SH-SY5Y (cell line): ENCODE measurements at regions not wholly inside any gene's neighbourhood (a gene's known extent, or its start where the extent isn't known, plus 50 kb on each side); places are given as distances from the start of the nearest gene placed in this dataset.

Experiments
- GATA2 ChIP-seq: IDR thresholded peaks from 2 replicates; pipeline ENCODE4 v1.6.1; 2011; ENCODE audit warnings: mild to moderate bottlenecking, low read depth, low read length
- GATA3 ChIP-seq: IDR thresholded peaks from 2 replicates; pipeline ENCODE4 v1.6.1; 2011; ENCODE audit warnings: low read depth, mild to moderate bottlenecking, low read length, moderate library complexity

DNA sequence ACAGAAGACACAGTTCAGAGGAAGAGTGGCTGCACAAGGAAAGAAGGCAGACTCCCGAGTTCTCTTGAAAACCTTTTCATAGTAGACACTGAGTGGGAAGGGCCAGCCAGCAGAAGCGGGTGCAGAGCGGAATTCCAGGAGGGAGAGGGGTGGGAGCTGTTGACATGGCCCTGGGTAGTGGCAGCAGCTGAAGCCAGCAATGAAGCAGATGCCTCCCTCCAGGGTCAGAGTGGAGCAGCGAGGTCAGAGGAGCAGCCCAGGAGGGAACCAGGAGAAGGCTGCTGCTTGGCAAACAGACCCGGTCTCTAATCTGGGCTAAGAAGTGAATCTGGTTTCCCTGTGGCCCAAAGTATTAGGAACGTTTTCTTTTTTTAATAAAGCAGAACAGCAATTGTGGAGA lies 73.9 kb upstream of the SPATA13 start:
- no peak for TF ChIP-seq GATA3
- no peak for TF ChIP-seq GATA2

DNA sequence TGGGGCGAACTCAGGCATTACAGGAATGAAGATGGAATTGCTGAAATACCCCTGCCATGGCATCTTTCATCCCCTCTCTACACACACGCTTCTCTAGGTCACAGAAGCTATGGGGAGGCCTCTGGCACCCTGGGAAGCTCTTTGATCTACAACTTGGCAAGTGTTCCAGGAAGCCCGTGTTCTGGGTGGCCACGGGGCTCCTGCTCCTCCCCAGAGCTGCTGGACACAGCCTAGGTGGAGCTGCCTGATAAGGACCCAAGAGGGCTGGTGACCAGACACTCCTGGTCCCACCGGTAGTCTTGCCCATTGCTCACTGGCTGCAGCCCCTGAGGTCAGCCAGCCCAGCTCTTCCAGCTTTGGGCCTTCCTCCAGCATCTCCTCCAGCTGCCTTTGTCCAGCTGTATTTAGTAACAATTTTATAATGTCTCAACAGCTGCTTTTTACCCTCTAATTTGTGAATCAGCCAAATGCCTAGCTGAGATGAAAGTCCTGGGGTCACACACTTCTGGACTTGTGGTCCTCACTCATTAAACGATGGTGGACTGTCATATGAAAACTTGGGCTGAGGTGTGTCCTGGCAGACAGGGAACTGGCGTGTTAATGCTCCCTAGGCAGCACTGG lies 72.8 kb upstream of the SPATA13 start:
- no peak for TF ChIP-seq GATA2
- TF ChIP-seq GATA3 = no peak

DNA sequence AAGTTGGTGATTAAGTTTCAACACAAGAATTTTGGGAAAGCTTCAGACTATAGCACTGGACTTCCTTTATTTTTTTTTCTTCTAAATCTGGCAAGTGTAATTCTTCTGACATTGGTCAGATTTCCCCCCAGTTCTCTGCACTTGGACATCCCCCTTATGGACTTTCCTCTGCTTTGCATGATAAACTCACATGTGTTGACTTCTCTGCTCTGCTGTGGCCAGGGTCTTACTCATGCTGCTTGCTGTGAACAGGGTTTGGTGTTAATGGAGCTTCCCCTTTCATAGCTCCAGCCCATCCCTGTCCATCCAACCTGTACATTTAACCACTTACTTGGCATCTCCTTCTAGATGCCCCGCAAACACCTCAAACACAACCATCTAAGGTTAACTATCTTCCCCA lies 70.5 kb upstream of the SPATA13 start:
- TF ChIP-seq GATA2 (no peak), GATA3 (no peak)

DNA sequence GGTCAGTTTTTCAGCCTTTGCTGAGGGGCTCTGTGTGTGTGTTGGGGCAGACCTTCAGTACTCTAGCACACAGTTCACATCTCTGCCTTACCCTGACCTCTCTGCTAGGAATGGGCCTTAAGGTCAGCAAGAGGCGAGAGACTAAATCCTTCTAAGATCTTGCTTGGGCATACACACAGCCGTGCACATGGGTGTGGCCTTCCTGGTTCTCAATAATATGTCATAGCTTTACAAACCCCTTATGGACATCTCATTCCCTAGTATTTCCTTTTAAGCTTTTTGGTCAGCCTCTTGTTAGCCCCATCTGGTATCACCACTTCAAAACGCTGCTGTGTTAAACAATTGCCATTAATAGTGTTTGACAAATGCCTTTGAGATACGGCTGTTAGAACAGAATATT lies 69.4 kb upstream of the SPATA13 start:
- TF ChIP-seq GATA3 (no peak), GATA2 (no peak)

DNA sequence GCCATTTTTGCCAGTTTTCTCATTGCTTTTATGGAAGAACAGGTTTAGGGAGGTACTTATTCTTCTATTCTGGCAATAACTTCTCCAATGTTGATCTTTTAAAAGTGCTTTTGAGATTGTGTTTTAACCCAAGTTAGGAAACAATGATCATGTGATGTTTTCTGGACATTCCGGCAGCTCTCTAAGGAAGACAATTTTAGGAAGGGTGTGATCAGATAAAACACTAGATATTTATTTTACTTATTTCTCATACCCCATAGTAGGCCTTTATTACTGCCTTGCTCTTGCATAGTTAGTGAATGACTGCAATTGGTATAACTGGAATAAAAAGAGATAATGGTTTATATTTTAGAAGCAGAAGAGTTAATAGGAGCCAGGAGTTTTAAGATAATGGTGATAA lies 68.4 kb upstream of the SPATA13 start:
- TF ChIP-seq GATA3 (no peak), GATA2 (no peak)

DNA sequence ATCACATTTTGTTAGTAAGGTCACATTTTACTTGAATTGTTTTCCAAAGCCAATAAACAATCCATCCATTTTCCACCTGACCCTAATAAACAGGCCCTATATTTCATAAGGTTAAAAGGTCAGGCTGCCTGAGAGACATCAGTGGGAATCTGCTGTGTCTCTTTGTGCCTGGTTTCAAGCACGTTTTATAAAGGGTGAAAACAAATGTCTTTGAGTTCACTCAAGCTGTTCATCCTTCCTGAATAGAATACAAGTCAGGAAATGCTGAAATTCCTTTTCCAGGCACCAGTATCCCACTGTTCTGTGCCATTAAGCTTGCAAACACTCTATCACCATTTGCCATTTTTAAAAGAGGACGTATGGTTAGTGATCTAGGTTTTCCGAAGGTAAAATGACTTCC lies 67.5 kb upstream of the SPATA13 start:
- TF ChIP-seq GATA3 (no peak), GATA2 (no peak)

DNA sequence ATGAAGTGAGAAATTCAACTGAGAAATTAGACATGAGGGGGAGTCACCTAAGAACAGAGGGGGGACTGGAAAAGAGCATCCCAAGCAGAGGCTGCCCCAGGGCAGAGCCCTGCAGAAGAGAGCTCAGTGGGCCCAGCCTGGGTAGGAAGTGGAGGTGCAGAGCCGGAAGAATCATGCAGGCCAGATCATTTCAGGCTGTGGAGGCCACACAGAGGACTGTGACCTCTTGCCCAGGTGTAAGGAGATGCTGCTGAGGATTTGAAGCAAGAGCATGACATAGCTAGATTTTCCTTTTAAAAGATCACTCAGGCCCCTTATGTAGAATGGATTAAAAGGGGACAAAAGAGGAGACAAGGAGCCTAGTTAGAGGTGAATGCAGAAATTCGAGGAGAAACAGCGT lies 63.9 kb upstream of the SPATA13 start:
- TF ChIP-seq GATA2 = no peak
- no peak for TF ChIP-seq GATA3

DNA sequence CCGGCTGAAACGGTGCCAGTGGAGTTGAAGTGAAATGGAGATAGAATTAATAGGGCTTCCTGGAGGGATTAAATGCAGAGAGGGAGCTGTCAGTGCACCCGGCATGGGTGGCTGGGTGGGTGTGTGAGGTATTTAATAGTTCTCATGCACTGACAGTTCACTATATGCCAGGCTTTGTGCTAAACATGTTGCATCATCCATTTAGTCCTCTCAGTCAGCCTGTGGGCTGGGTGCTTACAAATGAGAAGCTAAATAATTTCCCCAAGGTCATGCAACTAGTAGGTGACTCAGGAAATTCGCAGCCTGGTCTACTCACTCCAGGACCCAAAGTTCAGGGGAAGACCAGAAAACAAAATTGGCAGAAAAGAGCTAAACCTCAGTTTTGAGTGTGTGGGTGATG lies 63.5 kb upstream of the SPATA13 start:
- no peak for TF ChIP-seq GATA2
- no peak for TF ChIP-seq GATA3

DNA sequence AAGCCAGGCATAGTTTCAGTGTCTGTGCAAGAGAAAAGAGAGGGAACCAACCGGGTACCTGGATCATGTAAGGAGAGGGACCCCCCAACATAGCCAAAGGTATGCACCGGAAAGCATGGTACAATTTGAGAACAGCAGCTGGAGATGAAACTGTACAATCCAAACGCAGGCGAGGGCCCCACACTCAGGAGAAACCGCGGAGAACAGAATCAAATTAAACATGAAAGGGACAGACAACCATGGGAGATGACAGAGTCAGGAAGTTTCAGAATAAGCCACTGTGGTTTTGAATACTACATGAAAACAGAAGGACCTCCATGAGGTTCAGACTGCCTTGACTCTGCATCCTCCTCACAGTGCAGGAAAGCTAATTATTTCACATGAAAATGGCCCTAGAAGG lies 62.9 kb upstream of the SPATA13 start:
- TF ChIP-seq GATA2 = no peak
- TF ChIP-seq GATA3 = no peak

DNA sequence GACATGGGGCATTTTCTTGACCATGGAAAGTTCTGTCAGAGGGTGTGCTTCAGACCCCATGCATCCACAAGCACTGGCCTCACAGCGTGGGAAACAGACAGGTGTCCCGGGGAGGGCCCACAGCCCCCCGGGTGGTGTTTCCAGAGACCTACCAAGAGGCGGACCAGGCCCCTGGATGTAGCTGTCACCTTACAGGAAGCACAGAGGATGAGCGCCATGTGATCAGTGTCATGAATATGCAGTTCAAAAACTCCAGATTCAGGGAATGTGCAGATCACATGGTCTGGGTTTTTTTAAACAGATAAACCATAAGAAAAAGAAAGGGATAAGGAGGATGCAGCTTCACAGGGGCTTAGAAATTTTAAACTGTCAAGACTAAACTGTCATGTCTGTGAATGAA lies 61.0 kb upstream of the SPATA13 start:
- no peak for TF ChIP-seq GATA2
- no peak for TF ChIP-seq GATA3

DNA sequence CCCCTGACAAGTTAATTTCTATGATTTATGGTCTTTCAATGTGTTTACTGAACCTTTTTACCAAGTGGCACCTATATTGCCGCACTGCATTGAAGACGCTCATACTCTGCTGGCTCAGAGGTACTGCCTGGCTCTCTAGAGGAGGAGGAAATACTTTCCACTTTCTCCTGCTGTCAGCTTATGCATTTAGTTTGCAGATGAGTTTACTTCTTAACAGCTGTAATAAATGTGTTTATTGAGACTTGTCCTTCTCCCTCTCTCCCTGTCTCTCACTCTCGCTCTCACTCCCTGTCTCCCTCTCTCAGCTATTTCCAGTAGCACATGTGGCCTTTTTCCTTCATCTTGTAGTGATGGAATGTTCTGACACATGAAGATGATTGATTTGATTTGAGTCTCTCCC lies 60.3 kb upstream of the SPATA13 start:
- TF ChIP-seq GATA2 (no peak), GATA3 (no peak)

DNA sequence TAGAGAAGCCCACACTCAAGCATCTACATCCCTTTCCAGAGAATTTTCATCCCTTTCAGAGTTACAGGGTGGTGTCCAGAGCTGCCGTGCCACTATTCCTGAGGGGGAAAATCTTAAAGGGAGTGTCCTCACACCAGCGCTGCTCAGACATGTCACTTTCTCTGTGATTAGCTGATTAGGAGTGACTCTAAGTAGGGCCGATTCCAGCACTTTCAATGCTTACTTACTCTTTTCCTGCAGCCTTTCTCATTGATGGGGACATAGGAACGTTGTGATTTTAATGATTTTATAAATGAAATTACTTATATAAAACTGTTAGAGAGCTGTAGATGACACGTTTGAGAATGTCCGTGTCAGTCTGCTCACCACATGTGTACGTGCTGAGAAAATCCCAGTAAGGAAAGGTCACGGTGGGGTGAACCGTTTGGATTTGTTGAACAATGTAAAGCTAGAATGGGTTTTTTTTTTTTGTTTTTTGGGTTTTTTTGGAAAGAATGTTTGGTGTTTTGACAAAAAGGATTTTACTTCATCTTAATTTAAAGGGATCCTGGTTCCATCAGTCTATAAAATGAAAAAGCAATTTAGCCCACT lies 56.6 kb upstream of the SPATA13 start:
- TF ChIP-seq GATA2 (no peak), GATA3 (no peak)

DNA sequence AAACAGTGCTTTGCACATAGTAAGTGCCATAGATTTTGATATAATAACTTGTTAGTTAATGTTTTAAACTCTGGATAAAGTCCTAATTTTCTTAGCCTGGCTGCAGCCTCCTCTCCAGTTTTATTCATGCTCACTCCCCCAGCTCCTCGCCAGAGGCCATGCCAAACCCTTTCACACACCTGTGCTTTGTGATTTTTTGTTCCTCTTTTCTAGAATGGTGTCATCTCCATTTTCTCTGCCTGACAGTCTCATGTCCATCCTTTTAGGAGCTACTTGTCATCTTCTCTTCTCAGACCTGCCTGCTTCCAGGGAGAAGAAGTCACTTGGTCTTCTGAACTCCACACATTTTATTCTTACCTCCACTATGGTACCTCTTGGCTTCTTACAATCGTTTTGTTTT lies 55.8 kb upstream of the SPATA13 start:
- TF ChIP-seq GATA2 = no peak
- no peak for TF ChIP-seq GATA3

DNA sequence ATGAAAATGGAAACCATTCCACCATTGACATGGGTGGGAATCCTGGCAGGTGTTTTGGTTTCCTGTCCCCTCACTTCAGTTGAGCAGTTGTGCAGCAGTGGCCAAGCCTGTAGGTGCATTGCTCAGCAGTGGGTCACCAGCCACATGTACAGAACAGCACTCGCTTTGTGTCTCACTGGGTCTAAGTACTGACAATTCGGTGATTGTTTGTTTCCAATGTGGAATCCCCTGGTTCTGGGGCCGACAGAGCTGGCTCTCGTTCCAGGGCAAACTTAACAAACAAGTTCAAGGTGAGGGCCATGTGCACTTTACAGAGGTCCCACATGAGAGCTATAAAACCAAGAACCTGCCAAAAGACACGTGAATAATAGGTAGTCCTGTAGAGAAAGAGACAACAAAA lies 54.1 kb upstream of the SPATA13 start:
- TF ChIP-seq GATA3 = no peak
- no peak for TF ChIP-seq GATA2

DNA sequence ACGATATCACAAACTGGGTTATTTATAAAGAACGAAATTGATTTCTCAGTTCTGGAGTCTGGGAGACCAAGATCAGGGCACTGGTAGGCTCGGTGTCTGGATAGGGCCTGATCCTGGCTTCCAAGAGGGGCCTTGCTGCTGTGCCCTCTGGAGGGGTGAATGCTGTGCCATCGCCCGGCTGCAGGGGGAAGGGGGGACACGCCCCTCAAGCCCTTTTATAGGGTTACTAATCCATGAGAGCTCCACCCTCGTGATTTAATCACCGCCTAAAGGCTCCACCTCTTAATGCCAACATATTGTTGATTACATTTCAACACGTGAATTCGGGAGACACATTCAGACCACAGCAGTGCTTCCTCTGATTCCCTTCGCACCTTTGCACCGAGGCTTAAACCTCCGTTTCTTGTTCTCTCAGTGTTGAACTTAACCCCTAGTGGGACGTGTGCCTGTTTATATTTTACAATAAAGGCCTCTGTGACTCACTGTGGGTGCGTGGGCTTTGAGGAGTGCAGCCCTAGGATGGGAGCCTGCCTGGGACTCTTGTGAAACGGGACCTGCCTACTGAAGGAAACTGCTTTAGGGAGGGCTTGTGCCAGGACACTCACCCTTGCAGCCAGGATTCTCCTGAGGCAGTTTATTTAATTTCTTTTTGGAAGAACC lies 52.4 kb upstream of the SPATA13 start:
- TF ChIP-seq GATA2 (no peak), GATA3 (no peak)

DNA sequence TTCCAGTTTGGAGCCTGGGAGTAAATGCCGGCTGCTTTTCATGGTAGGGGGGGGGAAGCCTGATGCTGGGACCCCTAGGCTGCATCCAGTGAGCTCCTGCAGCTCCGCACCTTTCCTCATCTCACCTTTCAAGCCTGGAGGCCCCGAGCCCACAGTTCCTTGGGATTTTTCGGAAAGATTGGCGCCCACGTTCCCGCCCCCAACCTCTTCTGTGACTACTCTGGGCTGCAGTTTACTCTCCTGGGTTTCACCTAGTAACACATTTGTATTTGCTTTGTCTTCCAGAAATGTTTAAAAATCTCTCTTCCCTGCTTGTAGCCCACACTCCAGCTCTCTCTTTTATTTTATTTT lies 51.9 kb upstream of the SPATA13 start:
- no peak for TF ChIP-seq GATA2
- no peak for TF ChIP-seq GATA3

DNA sequence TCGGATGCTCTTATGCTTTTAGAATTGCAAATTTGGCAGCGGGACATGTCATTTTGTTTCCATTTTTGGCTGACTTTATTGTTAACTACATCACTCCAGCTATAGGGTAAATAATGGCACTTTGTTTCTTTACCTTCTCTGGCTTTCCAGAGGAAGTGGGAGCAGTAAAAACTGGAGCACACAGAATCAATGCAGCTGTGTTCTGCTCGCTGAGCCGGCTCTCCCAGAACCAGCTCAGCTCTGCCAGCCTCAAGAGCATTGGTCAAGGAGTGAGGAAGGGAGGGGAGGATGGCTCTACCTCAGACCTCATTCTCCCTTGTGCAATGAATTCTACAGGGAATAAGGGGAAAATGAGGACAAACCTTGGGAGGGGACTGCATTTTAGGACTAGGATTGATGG lies 50.5 kb upstream of the SPATA13 start:
- no peak for TF ChIP-seq GATA2
- no peak for TF ChIP-seq GATA3
